ENCODE measurements at regions not wholly inside any gene's neighbourhood (a gene's known extent, or its start where the extent isn't known, plus 50 kb on each side); places are given as distances from the start of the nearest gene placed in this dataset.

DNA sequence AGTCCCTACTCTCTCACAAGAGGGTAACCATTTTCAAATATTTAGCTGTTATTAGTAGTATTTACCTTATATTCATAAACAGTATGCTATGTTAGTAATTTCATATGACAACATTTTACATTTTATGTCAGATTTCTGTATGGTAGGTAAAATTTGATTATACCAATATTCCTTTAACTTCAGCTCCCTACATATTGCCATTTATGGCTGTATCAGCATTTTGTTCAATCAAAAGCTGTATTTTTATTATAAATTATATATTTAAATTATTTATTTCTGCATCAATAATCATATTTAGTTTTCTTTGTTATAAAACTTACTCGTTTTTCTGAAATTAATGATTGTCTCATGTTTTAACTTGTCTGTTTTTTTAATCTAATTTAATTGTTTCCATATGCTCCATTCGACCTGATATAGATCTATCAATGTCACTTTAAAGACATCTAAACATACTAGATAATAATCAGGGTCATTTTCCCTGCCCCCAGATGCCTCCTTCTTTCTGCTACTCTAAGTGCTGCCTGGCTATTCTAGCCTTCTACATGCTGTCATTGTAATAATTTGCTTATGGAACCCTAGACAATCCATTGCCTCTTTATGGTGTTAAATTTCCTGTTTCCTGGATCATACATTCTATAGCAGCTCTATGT lies 1976.7 kb upstream of the ADGRL3 start:
- TF ChIP-seq CTCF (conservative IDR thresholded peaks at IDR 0.05; ENCODE audit: low read depth in 2 of 2), result no peak
- no peak for TF ChIP-seq EZH2 (IDR thresholded peaks at IDR 0.05; ENCODE audit: low read depth, unreplicated experiment)
- no peak for TF ChIP-seq POLR2AphosphoS5 (IDR thresholded peaks at IDR 0.05; ENCODE audit: low read depth)
- TF ChIP-seq ZNF331 (CRISPR knock-in tag; IDR thresholded peaks at IDR 0.05; ENCODE audit: low read depth), result no peak
- TF ChIP-seq REST (IDR thresholded peaks at IDR 0.05; ENCODE audit: unreplicated experiment), result no peak
- TF ChIP-seq EZH2phosphoT487 (IDR thresholded peaks at IDR 0.05; ENCODE audit: unreplicated experiment), result no peak
- TF ChIP-seq, protein P1, sequence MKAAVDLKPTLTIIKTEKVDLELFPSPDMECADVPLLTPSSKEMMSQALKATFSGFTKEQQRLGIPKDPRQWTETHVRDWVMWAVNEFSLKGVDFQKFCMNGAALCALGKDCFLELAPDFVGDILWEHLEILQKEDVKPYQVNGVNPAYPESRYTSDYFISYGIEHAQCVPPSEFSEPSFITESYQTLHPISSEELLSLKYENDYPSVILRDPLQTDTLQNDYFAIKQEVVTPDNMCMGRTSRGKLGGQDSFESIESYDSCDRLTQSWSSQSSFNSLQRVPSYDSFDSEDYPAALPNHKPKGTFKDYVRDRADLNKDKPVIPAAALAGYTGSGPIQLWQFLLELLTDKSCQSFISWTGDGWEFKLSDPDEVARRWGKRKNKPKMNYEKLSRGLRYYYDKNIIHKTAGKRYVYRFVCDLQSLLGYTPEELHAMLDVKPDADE (IDR thresholded peaks at IDR 0.05), result no peak
- no peak for TF ChIP-seq CREB1 (CRISPR knock-in tag; IDR thresholded peaks at IDR 0.05; ENCODE audit: low read depth)
- no peak for TF ChIP-seq NANOG (IDR thresholded peaks at IDR 0.05; ENCODE audit: borderline replicate concordance)
- no peak for TF ChIP-seq JUNB (IDR thresholded peaks at IDR 0.05; ENCODE audit: unreplicated experiment)
- no peak for TF ChIP-seq ZNF114 (CRISPR knock-in tag; IDR thresholded peaks at IDR 0.05)
- no peak for TF ChIP-seq STAT1 (IDR thresholded peaks at IDR 0.05; ENCODE audit: unreplicated experiment)
